Endothelial cell of umbilical vein (primary cell): ENCODE measurements at regions not wholly inside any gene's neighbourhood (a gene's known extent, or its start where the extent isn't known, plus 50 kb on each side); places are given as distances from the start of the nearest gene placed in this dataset.

Source experiments
- CTCF ChIP-seq, 2 donors: IDR thresholded peaks; 1 replicate in 1 of 2; 2 replicates in 1 of 2; pipeline ENCODE4 v1.5.1; 2011; ENCODE audit warnings: low read length in 2 of 2, mild to moderate bottlenecking in 2 of 2, moderate library complexity in 2 of 2, control low read depth in 1 of 2, inconsistent platforms in 1 of 2, low read depth in 1 of 2; ENCODE audit not compliant: insufficient read depth in 1 of 2; ENCODE audit errors: extremely low read depth in 1 of 2
- EZH2 ChIP-seq: IDR thresholded peaks from 2 replicates; pipeline ENCODE4 v1.6.1; 2012; ENCODE audit warnings: borderline replicate concordance, low read depth, mild to moderate bottlenecking, moderate library complexity, low read length, inconsistent platforms; ENCODE audit not compliant: severe bottlenecking
- FOS ChIP-seq: IDR thresholded peaks from 2 replicates; pipeline ENCODE4 v1.6.1; 2011; ENCODE audit warnings: mild to moderate bottlenecking, low read length, moderate library complexity, borderline replicate concordance; ENCODE audit not compliant: insufficient read depth
- GATA2 ChIP-seq: IDR thresholded peaks from 2 replicates; pipeline ENCODE4 v1.7.0; 2011; ENCODE audit warnings: low read depth, mild to moderate bottlenecking, moderate library complexity, mixed read lengths, low read length; ENCODE audit not compliant: insufficient read length, insufficient read depth
- JUN ChIP-seq: IDR thresholded peaks from 2 replicates; pipeline ENCODE4 v1.6.1; 2011; ENCODE audit warnings: borderline replicate concordance, low read depth; ENCODE audit not compliant: insufficient read length, insufficient read depth
- POLR2A ChIP-seq: IDR thresholded peaks from 2 replicates; pipeline ENCODE4 v1.6.1; 2012; ENCODE audit warnings: low read depth, mild to moderate bottlenecking, control low read depth, low read length
- POLR2AphosphoS5 ChIP-seq: IDR thresholded peaks from 2 replicates; pipeline ENCODE4 v1.6.1; 2012; ENCODE audit warnings: low read depth, mild to moderate bottlenecking, control low read depth, low read length, moderate library complexity; ENCODE audit not compliant: insufficient read depth

- TF ChIP-seq CTCF (IDR thresholded peaks at IDR 0.05; ENCODE audit: extremely low read depth in 1 of 2, insufficient read depth in 1 of 2, low read depth in 1 of 2, low read length in 2 of 2) = no peak
- no peak for TF ChIP-seq GATA2
- no peak for TF ChIP-seq POLR2A
- TF ChIP-seq EZH2 = no peak
- TF ChIP-seq JUN = no peak
- TF ChIP-seq POLR2AphosphoS5 = no peak
- TF ChIP-seq FOS = no peak
Measured at GRCh38 chr7:106421181-106421762, 136.5 kb upstream of the NAMPT start.
